GM12892 (cell line): ENCODE measurements at regions not wholly inside any gene's neighbourhood (a gene's known extent, or its start where the extent isn't known, plus 50 kb on each side); places are given as distances from the start of the nearest gene placed in this dataset.
"Not testable (repeated sequence)": the region's sequence is repeated elsewhere in the genome, so short reads cannot be mapped to it uniquely, and the experiment has no call there.

ENCODE experiments used
- DNase-seq: peaks from one replicate; pipeline ENCODE4 v3.0.0; 2011; ENCODE audit not compliant: insufficient read length
- FAIRE-seq: peaks from 2 replicates; lab custom pipeline; 2011; peaks lifted over from hg19 to GRCh38; lab: Jason Lieb, UNC
- POLR2A ChIP-seq: IDR thresholded peaks from 2 replicates; pipeline ENCODE4 v1.6.1; 2011; ENCODE audit warnings: low read depth, low read length, control low read depth
- POLR2AphosphoS5 ChIP-seq: IDR thresholded peaks from 2 replicates; pipeline ENCODE4 v1.6.1; 2011; ENCODE audit warnings: low read depth, low read length, control low read depth
- TAF1 ChIP-seq: IDR thresholded peaks from 2 replicates; pipeline ENCODE4 v1.6.1; 2011; ENCODE audit warnings: low read depth, mild to moderate bottlenecking, control low read depth, low read length, borderline replicate concordance

DNA sequence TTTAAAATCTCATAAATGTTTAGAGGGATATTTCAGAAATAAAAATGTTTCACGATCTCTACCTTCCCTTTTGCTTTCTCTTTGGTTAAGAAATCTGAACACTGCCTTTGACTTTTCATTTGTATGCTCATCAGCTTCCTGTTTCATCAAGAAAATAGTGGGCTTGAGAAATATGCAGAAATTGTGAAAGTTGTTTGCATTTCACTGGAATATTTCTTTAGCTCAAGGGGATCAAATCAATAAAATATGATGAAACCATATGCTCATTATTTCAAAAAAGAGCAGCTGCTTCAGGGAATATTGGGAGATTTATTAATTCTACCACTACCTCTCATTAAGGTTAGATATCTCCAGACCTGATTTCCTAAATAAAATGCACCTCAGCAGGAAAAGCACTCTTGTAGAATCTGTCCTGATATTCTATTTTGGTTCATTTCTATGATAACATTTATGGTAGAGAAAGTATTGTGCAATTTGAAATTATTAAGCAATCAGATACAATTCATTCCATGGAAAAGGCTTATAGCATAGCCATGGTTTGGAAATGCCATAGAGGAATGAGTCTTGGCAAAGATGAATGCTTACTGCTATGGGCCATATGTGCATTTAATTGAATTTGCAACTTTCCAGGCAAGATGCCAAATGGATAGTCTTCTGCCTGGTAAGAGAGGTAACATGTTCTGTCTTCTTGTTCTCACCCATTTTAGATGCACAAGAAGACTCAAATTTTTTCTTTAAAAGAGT is 212.6 kb upstream of the SLC16A7 start:
- DNase-seq (no peak), FAIRE-seq (no peak)
- no peak for TF ChIP-seq POLR2A
- no peak for TF ChIP-seq TAF1

DNA sequence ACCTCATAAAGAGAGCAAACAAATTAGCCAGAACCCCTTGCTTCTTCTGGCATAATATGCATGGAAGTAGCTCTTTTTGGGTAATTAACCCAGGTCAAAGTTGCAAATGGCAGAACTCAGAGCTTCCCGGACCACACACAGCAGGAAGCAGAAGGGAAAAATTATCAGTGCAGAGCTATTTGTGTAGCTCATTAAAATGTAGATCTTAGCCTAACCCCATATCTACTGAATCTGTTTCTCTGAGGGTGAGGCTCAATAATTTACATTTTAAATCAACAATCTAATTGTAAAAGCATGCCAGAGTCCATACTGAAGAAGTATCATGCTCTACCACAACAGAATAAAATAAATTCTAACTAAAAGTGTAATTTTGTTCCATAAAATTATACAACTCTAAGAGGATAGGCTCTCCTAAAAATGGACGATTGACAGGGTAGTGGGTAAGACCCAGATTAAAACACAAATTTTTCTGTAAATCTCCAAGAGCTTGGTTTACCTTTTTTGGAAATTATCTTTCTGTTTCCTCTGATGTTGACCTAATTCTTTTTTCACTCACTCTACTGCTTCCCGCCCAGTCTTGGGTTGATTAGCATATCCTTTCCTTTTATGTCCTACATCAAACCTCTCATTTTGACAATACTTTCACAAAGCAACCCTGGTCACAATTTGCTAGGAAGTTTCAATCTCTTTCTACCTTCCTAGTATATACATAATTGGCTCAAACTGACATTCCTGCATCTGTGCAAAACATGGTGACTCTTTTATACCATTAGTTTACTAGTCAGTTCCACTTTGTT is 213.3 kb upstream of the SLC16A7 start:
- DNase-seq (no peak), FAIRE-seq (no peak)
- TF ChIP-seq TAF1: no peak
- TF ChIP-seq POLR2A: no peak
- no peak for TF ChIP-seq POLR2AphosphoS5

DNA sequence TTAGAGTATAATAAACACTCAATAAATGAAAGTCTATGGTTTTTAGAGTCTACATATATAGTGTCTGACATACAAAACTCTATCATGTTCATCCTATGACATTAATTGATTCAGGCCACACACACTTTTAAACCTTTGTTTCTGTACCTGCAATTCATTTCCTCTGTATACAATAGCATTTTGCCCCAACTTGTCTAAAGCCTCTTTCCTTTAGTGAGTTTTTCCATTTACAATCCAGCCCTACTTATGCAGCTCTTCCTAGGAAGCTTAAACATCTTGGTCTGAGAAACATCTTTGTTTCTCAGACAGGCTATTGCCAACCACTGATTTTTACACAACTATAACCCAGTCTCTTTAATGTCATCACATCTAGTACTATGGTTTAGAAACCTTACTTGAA is 214.7 kb upstream of the SLC16A7 start:
- DNase-seq (no peak), FAIRE-seq (no peak)
- TF ChIP-seq TAF1: no peak
- no peak for TF ChIP-seq POLR2AphosphoS5
- no peak for TF ChIP-seq POLR2A

DNA sequence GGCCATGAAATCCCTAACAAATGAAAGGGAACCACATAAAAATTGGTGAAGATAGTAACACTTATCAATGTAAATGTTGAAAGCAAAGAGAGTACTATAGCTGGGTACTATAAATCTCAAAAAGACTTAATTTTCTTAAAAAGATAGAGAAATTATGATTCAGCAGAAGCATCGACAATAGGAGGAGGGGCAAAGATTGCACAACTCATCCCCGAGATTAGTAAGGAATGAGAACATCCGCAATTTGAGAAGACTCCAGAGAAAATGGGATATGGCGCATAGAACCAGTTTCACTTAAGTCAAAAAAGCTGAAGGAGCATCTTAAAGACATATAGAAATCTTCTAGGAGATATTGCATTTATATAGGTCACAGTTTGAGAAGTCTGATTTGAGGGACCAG is 220.2 kb upstream of the SLC16A7 start:
- FAIRE-seq (no peak), DNase-seq (no peak)
- TF ChIP-seq TAF1 (no peak), POLR2A (no peak), POLR2AphosphoS5 (no peak)

DNA sequence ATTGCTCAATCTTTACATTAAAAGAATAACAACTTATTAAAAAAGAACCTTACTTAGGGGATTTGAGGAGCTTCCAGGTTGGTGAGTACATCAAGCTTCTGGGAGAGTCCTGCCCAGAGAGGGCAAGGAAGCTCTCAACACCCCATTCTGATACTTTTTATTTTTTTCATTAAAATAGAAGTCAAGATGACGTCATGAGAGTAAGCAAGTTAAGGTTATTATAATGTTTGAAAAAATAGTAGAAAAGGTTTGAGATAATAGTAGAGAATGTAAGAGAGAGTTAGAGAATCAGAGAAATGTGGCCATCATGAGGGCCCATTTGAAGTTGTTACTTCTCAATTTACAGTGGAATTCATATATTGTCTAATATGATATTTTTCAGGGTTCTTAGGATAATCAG is 221.0 kb upstream of the SLC16A7 start:
- no peak for FAIRE-seq
- no peak for DNase-seq
- TF ChIP-seq POLR2A: no peak
- no peak for TF ChIP-seq POLR2AphosphoS5
- TF ChIP-seq TAF1: no peak

DNA sequence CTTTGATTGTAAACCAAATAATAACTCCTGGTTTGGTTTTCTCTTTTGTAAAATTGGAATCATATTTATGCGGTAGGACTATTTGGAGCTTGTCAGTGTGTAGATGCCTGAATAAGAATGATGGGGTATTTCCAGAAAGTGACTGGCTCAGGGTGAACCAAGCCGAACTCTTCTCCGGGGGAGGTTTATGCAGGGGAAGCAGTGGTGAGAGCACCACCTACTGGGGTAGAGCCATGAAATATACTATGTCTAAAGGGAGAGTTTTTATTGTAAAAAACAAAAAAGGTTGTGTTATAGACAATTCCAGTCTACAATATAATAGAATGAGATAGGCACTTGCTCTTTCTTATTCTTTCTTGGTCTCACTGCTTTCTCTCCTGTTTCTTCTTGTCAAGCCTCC is 222.9 kb upstream of the SLC16A7 start:
- no peak for DNase-seq
- no peak for TF ChIP-seq POLR2AphosphoS5
- no peak for TF ChIP-seq TAF1
- no peak for TF ChIP-seq POLR2A
- no peak for FAIRE-seq

DNA sequence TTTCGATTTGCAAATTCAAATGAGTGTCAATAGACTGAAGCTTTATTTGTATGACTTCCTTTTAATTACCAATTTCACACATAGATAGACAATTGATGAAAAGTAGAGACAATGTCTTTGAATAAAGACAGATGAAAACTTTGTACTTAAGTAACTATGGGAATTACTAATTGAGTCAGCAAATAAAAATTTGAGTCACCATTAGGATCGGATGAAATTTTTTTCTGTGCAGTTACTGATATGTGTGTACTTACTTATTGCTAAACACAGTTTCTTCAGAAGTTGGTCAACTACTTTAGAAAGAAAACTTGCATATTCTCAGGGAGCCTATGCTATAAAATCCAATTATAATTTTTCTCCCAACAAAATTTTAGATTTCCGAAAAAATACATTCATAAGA is 224.9 kb upstream of the SLC16A7 start:
- TF ChIP-seq POLR2AphosphoS5 (no peak), TAF1 (no peak), POLR2A (no peak)
- FAIRE-seq (no peak), DNase-seq (no peak)

DNA sequence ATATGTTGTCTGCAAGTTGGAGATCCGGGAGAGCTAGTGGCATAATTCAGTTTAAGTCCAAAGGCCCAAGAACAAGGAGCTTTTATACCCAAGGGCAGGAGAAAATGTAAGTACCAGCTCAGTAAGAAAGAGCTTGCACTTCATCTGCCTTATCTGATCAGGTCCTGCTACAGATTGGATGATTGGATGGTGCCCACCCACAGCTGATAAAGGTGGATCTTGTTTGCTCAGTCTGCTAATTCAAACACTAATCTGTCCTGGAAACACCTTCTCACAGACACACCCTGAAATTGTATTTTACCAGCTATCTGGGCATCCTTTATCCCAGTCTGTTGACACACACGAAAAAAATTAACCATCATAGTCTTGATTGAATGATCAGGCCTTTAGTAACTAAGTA is 230.7 kb upstream of the SLC16A7 start:
- DNase-seq (no peak), FAIRE-seq (no peak)
- TF ChIP-seq POLR2A (no peak), POLR2AphosphoS5 (no peak), TAF1 (no peak)

DNA sequence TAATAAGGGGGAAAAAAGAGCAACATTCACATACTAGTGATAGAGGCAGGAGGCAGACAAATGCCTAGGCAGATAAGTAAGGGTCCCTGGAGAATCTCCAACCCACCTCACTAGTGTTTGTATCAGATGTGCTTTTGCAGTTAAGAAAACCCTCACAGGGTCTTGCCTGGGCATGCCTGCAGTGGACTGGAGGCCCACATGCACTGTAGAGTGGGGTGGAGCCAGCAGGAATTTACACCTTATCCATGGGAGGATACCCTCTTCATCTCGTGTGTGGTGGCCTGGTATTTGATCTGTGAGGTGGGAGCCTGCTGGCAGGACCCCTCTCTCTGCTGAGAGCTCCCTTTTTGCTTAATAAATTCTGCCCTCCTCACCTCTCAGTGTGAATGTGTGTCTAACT is 238.0 kb upstream of the SLC16A7 start:
- DNase-seq: no peak
- no peak for TF ChIP-seq POLR2A
- no peak for TF ChIP-seq TAF1
- TF ChIP-seq POLR2AphosphoS5: no peak

DNA sequence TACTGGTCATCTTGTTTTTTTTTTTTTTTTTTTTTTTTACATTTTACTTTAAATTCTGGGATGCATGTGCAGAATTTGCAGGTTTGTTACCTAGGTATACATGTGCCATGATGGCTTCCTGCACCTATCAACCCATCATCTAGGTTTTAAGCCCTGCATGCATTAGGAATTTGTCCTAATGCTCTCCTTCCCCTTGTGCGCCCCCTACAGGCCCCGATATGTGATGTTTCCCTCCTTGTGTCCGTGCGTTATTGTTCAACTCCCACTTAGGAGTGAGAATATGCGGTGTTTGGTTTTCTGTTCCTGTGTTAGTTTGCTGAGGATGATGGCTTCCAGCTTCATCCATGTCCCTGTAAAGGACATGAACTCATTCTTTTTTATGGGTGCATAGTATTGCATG is 249.6 kb upstream of the SLC16A7 start:
- DNase-seq: not testable (repeated sequence)

More for the DNA sequence above, 238.0 kb upstream of the SLC16A7 start:
- no peak for FAIRE-seq

DNA sequence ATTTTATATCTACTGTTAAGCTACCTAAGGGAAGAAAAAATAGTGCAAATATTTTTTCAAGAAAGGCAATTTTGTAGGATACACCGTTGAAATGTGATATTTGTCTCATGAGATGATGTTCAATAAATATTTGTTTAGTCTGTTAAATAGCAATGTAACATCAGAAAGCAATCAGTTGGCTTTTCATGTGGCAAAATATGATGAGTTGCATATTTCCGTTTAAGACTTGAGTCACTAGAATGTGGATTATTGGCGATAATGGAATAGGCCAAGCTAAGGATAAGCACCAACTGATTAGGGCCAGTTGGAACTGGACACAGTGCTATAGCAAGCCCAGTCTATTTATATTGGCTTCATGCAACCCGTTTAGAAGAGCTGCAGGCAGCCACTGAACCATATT is 250.4 kb upstream of the SLC16A7 start:
- TF ChIP-seq POLR2A (no peak), TAF1 (no peak), POLR2AphosphoS5 (no peak)
- no peak for DNase-seq
- no peak for FAIRE-seq

More for the DNA sequence above, 249.6 kb upstream of the SLC16A7 start:
- not testable (repeated sequence) for FAIRE-seq

DNA sequence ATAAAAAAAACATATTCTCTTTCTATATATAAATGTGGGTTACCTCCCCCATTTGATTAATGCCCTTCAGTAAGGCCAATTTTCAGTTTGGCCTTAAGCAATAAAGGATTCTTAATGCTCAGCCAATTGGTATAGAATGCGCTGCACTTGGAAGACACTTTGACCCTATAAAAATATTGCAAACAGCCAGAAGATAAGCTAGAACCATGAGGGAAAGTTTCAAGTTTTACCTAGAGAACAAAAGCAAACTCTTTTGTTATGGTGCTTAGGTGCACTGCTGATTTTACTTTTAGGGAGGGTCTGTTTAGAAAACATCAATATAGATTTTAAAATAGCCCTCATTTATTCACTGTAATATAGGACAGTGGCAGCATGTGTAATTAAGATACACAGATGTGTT is 251.6 kb upstream of the SLC16A7 start:
- FAIRE-seq (no peak), DNase-seq (no peak)
- no peak for TF ChIP-seq TAF1
- TF ChIP-seq POLR2AphosphoS5: no peak
- no peak for TF ChIP-seq POLR2A
